Endothelial cell (in vitro differentiated cells): ENCODE measurements at regions not wholly inside any gene's neighbourhood (a gene's known extent, or its start where the extent isn't known, plus 50 kb on each side); places are given as distances from the start of the nearest gene placed in this dataset.

ENCODE experiments used
- DNase-seq: peaks from one replicate; pipeline ENCODE4 v3.0.0; 2021; ENCODE audit warnings: low spot score
- H3K27ac Mint-ChIP-seq: one replicate; pipeline ENCODE4 v1.8.0; 2021; ENCODE audit warnings: mixed read lengths, inconsistent platforms; ENCODE audit not compliant: unreplicated experiment
- H3K27me3 Mint-ChIP-seq: one replicate; pipeline ENCODE4 v1.8.0; 2021; ENCODE audit warnings: mild to moderate bottlenecking, moderate library complexity, mixed read lengths, inconsistent platforms; ENCODE audit not compliant: unreplicated experiment
- H3K36me3 Mint-ChIP-seq: one replicate; pipeline ENCODE4 v1.8.0; 2021; ENCODE audit warnings: mild to moderate bottlenecking, low read depth, mixed read lengths, inconsistent platforms; ENCODE audit not compliant: unreplicated experiment
- H3K4me1 Mint-ChIP-seq: one replicate; pipeline ENCODE4 v1.8.0; 2021; ENCODE audit warnings: mild to moderate bottlenecking, mixed read lengths, inconsistent platforms; ENCODE audit not compliant: unreplicated experiment
- H3K4me3 Mint-ChIP-seq: one replicate; pipeline ENCODE4 v1.8.0; 2021; ENCODE audit warnings: mild to moderate bottlenecking, mixed read lengths, inconsistent platforms; ENCODE audit not compliant: unreplicated experiment
- H3K9me3 Mint-ChIP-seq: one replicate; pipeline ENCODE4 v1.8.0; 2021; ENCODE audit warnings: mixed read lengths, inconsistent platforms; ENCODE audit not compliant: unreplicated experiment
- CTCF ChIP-seq: fragments of 200-600 bp; sonication (generic); IDR thresholded peaks from one replicate; pipeline ENCODE4 v1.5.0; 2021; ENCODE audit warnings: antibody characterized with exemption; ENCODE audit not compliant: unreplicated experiment

GRCh38 chr12:92068459-92068858 lies 77.2 kb downstream of the BTG1 start:
- no peak overlapping the region for H3K4me3 Mint-ChIP-seq
- no peak for TF ChIP-seq CTCF
- H3K27ac Mint-ChIP-seq: no peak overlapping the region
- DNase-seq: no peak
- no peaks in the 10 kb centered on the region for H3K4me1 Mint-ChIP-seq
- H3K27me3 Mint-ChIP-seq: no peaks in the 10 kb centered on the region
- no peaks in the 10 kb centered on the region for H3K36me3 Mint-ChIP-seq
- H3K9me3 Mint-ChIP-seq: no peaks in the 10 kb centered on the region

- Mint-ChIP-seq H3K27ac (no peak overlapping the region), H3K4me3 (no peak overlapping the region), H3K9me3 (no peaks in the 10 kb centered on the region), H3K4me1 (no peaks in the 10 kb centered on the region), H3K27me3 (no peaks in the 10 kb centered on the region), H3K36me3 (no peaks in the 10 kb centered on the region)
- no peak for TF ChIP-seq CTCF
- no peak for DNase-seq
Observed at GRCh38 chr12:92065639-92066038, 80.0 kb downstream of the BTG1 start.

- H3K4me3 Mint-ChIP-seq: no peak overlapping the region
- H3K36me3 Mint-ChIP-seq: no peaks in the 10 kb centered on the region
- H3K27me3 Mint-ChIP-seq: no peaks in the 10 kb centered on the region
- no peaks in the 10 kb centered on the region for H3K4me1 Mint-ChIP-seq
- DNase-seq: no peak
- H3K27ac Mint-ChIP-seq: no peak overlapping the region
- TF ChIP-seq CTCF: no peak
- no peaks in the 10 kb centered on the region for H3K9me3 Mint-ChIP-seq
Observed at GRCh38 chr12:92065018-92065499, 80.6 kb downstream of the BTG1 start.

- Mint-ChIP-seq H3K36me3 (no peaks in the 10 kb centered on the region), H3K27me3 (no peaks in the 10 kb centered on the region), H3K27ac (no peak overlapping the region), H3K9me3 (no peaks in the 10 kb centered on the region), H3K4me3 (no peak overlapping the region), H3K4me1 (no peaks in the 10 kb centered on the region)
- no peak for TF ChIP-seq CTCF
- DNase-seq: no peak
Observed at GRCh38 chr12:92064422-92064821, 81.2 kb downstream of the BTG1 start.

GRCh38 chr12:92063641-92064040 lies 82.0 kb downstream of the BTG1 start:
- no peak for DNase-seq
- TF ChIP-seq CTCF: no peak
- no peak overlapping the region for H3K27ac Mint-ChIP-seq
- H3K9me3 Mint-ChIP-seq: no peaks in the 10 kb centered on the region
- no peaks in the 10 kb centered on the region for H3K36me3 Mint-ChIP-seq
- H3K4me1 Mint-ChIP-seq: no peaks in the 10 kb centered on the region
- no peak overlapping the region for H3K4me3 Mint-ChIP-seq
- no peaks in the 10 kb centered on the region for H3K27me3 Mint-ChIP-seq
